ENCODE measurements at regions not wholly inside any gene's neighbourhood (a gene's known extent, or its start where the extent isn't known, plus 50 kb on each side); places are given as distances from the start of the nearest gene placed in this dataset.

DNA sequence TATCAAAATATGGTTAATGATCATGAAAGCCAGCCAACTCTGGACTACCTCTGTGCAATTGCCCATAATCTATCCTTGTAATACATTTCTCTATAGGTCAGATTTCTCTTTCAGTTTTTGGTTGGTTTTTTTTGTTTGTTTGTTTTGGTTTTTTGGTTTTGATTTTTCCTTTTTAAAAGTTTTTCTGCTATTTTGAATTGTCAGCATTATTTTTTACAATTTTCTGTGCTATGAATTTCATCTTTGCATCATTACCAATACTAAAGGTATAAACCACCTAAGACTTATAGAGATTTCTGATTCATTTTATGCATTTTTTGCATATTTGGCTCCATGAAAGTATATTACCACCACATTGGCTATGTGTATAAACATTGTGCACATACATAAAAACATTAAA lies 799.6 kb downstream of the ADGRL2 start:
- no peak for DNase-seq

DNA sequence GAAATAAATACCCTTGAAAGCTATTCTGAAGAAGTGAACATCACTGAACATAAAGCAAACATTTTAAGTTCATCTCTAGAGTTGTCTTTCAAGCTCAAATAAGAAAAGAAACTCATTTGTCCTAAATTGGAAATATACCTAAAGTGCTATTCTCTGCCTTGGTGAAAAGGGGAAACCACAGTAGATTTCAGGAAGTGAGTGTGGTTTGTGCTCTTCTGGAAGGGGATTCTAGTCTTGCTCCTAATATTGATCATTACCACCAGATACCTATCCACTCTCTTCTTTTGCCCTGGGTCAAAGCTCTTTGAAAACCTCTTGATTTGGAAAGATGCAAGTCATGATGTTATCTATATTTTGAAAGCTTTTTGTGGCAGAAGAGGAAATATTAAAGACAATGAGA lies 798.1 kb downstream of the ADGRL2 start:
- DNase-seq: no peak

DNA sequence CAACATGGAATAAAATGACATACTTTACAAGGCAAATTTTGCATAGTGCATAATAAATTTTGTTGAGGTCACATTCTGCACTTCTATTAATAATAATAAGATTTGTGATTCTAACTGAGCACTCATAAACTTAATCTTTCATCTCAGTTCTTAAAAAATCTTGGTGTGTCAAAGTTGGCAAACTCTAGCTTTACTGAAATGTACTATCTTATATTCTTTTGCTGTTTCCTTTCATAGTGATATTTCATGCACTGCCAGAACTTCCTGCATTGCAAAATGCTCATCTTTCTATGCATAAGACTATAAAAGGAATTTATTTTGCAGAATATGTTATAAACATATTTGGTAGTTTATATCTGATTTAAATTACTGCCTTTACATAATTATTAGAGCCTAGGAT lies 797.6 kb downstream of the ADGRL2 start:
- no peak for DNase-seq

DNA sequence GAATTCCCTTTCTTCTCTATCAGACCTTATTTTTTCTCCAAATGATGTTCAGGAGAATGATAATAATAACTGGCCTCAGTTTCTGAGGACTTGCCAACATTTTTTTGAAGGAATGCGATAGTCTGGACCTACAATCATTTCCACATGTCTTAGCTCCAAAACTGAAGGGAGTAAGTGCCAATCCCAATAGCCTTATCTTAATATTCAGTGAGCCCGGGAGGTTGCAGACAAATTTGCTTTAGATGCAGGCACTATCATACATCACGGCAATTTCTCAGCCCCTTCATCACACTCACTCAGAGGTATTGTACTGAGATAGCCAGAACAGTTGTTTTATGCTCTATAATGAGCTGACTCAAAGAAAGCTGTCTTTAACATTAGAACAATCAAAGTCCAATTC lies 796.9 kb downstream of the ADGRL2 start:
- DNase-seq: no peak

DNA sequence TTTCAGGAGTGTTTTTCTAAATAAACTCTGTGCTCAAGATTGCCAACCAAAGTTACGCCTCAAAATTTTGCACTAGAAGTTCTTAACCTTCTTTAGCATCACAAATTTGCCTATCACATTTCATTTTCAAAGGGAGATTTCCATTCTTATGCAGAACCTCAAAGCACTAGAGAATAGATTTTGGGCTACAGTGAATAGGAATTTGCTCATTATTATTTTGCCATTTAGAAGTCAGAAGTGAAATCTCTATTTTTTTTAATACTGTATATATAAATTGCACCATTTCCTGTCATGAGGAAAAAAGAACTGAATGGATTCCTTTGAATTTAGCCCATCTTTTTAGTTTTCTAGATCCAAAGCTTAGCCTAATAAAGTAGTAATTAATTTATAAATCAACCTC lies 796.4 kb downstream of the ADGRL2 start:
- no peak for DNase-seq

DNA sequence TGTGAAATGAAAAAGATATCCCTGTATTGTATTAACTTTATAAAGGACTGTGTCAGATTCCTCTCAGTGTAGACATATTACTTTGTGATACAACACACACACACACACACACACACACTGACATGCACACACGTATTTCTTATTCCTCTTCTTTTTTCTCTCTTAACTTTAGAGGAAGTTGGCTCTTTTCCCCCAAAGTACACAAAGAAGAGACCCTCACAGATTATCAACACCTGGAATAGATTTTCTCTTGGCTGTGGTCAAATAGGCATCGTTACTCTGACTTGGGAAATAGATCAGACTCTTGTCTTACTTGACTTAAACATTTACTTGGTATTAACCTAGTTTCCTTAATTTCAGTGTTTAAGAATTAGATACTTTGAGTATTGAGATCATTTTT lies 792.8 kb downstream of the ADGRL2 start:
- no peak for DNase-seq

DNA sequence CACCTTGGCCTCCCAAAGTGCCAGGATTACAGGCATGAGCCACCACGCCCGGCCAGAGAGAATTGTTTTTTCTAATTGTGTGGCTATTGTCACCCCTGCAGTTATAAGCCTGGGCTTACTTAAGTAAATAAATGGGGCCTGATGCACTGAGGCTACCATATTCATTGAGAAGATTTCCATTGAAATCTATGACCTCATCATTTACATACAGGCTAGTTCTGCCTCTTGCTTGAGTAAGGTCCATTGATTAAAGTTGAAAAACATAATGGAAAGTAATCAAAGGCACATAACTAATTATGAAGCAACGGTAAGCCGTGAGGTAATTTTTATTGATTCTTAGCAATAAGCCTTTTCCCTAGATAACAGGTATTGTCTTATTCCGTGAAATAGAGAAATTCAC lies 788.9 kb downstream of the ADGRL2 start:
- DNase-seq: no peak

DNA sequence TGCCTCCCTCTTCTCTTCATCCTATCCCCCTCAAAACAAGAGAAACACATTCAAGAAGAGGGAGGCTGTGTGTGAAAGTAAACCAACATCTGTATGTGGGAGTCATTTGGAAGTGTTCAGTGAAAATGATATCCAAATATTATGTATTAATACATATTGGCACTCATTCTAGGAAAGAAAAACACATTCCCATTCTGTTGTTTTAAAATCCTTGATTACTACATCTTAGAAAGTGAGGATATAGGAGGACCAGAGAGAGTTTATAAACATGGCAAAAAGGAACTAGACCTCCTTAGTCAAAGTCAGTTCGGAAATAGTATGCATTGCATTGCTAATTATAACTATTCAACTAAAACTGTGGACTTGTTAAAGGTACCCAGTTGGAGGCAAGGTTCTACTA lies 786.6 kb downstream of the ADGRL2 start:
- no peak for DNase-seq

DNA sequence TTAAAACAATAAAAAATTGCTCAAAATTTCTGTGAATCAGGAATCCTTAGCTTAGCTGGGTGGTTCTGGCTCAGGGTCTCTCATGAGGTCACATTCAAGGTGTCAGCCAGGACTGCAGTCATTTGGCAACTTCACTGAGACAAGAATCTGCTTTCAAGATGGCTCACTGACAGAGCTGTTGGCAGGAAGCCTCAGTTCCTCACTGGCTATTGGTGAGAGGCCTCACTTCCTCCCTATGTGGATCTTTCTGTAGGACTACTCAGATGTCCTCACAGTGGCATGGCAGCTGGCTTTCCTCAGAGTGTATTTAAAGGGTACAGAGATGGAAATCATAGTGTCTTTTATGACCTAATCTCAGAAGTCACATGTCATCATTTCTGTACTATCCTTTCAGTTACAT lies 785.7 kb downstream of the ADGRL2 start:
- DNase-seq: peak in 1 of 58 donors; percentile 1

DNA sequence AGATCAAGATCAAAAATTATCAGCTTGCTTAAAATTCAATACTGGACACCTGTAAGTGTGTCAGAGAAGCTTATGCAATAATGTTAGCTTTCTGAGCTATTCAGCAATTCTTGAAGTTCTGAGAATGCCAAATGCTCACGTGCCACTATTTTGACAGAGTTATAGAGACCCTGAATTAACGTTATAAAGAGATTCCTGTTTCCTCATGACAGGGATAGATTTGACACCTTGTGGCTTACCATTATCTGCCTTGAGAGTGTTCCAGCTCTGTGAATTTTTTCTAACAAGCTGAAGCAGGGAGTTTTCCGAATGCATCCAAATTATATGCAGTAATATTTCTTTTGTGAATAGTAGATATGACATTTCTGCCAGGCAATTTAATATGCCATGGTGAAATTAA lies 781.6 kb downstream of the ADGRL2 start:
- DNase-seq: no peak

DNA sequence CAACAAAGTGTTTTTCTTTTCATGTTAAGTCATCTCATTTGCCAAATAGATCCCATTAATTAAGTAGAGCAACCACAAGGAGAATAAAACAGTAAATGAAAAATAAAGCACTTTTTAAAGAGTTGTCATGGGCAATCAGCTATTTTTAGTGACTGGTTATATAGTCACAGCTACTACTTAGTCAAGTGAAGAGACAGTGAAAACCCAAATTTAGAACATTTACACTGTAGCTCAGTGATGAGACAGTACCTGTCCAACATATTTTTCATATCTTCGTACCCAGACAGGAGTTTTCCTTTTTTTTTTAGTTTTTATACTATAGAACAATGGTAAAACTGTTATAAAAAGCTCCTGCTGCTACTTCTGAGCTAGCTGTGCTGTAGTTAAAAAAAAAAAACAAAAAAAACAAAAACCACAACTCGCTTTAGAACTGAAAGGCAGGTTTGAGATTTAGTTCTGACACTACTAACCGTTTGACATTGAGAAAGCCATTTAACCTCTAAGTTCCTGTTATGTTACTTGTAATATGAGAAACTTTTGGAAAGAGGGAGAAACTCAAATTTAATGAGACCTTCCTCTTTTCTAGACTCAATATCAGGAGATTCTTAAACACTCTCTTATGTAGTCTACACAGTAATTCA lies 777.5 kb downstream of the ADGRL2 start:
- DNase-seq: no peak

DNA sequence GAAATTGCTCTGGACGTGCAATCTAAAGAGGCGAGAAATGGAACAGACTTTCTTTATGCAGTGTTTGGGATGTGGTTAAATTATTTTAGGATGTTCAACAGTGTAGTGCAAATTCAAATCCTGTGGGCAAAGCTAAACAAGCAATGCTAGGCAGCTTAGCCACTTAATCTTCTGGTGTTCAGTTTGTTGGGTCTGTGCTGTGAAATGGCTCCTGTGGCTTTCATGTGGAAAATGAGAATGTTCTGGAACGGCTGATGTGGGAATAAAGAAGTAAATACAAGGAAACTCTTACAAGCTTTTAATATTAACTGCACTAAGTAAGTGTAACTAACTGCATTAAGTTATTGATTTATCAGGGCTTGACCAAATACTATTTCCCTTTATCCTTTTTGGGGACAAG lies 766.6 kb downstream of the ADGRL2 start:
- DNase-seq: no peak

DNA sequence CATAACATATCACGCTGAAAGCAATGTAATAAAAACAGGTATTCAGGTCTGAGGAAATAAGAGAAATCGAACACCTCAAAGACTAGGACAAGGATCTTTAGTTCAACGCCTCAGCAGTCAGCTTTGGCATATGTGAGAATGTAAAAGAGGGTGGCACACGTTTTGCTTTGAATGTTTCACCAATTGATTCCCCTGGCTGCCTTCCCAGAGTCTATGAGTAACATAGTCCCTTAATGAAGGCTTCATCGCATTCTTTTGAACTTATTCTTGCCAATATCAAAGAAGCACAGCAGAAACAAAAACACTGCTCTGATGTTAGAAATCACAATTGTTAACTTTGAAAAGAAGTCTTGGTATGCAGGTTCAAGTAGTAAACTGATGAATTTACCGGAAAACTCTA lies 764.8 kb downstream of the ADGRL2 start:
- DNase-seq: peak in 5 of 58 donors; percentile 1 to 13 (median 3)

DNA sequence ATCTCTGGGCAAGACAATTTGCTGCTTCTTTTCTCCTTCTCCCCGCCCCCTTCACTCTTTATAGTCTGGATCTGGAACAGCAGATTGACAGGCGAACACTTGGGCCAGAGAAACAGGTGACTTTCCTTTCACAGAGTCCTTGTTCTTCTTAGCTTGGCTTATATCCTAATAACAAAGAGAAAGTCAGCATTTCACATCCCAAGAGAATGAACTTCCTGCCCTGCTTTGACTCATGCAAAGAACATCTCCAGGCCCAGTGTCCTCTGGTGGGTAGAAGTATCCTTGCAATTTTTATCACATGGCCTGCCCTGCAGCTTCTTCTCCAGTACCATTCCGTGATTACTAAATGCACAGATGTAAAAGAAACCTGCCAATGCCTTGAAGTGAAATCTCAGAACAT lies 764.4 kb downstream of the ADGRL2 start:
- DNase-seq: peak in 1 of 58 donors; percentile 1

DNA sequence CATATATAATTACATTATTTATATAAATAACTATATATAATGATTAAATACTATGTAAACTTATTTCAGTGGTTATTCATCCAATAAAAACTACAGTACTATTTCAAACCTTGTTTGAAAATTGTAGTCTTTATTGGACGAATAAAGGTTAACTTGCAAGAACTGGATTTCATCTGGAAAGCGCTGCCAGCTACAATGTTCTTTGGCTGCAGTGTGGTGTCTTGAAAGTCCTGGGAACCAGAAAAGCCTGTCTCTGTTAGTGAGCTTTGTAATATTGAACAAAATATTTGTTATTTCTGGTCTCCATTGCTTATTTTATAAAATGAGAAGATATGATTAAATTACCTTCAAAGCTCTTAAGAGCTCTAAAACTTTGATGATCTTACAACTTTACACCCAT lies 763.6 kb downstream of the ADGRL2 start:
- no peak for DNase-seq

DNA sequence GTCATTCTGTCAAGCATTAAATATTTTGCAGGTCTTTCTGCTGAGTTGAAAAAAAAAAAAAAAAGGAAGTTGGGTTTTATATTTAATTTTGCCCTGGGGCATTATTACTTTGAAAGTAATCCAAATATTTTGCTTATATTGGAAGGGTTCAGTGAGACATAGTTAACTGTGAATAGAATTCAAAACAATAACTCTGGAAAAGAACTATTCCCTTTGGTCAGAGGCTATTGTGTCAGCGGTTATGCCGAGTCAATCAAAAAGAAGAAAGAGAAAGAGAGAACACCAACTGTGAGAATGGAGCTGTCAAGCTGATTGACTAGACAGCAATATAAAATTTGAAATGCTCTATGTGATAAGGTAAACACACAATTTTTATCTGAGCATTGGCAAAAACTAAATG lies 761.7 kb downstream of the ADGRL2 start:
- no peak for DNase-seq

DNA sequence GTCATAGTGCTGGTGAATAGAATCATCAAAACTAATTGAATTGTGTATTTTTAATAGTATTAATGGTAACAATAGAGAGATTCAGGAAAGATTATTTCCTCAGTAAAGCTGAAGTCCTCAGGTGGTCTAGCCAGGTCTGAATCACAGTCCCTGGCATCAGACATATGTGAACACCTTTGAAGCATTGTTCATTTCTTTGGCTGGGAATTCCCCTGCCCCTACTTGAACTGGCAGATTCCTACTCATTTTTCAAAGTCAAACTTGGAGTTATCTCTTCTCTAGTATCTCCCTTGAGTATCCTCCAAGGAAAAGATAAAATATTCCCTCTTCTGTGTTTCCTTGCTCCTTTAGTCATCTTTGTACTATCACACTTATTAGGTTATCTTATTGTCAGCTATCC lies 759.8 kb downstream of the ADGRL2 start:
- DNase-seq: no peak

DNA sequence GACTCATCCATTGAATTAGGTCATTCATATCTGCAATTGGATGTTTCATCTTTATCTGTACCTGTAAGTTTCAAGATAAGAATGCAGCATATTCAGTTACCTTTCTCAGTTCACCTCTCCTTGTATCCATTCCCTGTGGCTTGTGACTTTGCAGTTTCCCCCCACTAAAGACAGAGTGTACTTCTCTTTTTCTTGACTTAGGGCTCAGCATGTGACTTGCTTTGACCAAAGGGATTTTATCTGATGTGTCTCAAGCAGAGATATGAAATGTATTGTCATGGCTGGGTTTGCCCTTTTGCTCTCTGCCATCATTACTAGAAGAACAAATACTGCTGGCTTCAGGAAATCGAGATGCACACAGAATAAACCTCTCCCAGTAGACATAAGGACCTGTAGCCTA lies 754.8 kb downstream of the ADGRL2 start:
- no peak for DNase-seq

DNA sequence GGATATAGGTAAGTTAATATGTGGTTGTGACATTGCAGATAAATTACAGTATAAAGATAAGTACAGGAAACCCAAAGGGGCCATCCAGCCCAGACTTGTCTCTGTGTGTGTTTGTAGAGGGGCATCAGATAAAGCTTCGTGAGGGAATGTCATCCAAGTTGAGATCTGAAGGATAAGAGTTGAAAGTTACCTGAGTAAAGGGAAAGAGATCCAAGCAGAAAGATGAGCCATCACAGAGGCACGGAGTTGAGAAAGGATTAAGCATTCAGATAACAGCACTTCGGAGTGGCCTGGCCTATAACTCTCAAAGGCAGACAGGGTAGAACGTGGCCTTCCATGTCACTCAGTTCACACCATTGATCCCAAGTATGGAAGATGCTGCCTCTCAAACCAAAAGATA lies 749.1 kb downstream of the ADGRL2 start:
- DNase-seq: no peak

DNA sequence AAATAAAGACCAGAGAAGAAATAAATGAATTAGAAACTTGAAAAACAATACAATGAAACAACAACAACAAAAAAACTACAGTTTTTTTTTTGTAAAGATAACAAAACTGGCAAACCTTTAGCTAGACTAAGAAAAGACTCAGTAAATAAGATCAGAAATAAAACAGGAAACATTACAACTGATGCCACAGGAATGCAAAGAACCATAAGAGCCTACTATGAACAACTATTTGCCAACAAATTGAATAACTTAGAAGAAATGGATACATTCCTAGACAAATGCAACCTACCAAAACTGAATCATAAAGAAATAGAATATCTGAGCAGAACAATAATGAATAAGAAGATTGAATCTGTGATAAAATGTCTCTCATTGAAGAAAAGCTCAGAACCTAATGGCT lies 742.0 kb downstream of the ADGRL2 start:
- DNase-seq: no peak

DNA sequence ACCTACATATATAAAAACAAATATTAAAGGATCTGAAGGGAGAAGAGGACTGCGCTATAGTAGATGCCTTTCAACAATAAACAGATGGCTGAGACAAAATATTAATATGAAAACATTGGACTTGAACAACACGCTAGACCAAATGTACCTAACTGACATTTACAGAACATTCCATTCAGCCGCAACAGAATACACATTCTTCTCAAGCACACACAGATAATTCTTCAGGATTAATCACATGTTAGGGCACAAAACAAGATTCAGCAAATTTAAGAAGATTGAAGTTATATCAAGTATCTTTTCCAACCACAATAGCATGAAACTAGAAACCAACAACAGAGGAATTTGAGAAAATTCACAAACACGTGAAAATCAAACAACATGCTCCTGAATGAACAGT lies 741.4 kb downstream of the ADGRL2 start:
- no peak for DNase-seq

DNA sequence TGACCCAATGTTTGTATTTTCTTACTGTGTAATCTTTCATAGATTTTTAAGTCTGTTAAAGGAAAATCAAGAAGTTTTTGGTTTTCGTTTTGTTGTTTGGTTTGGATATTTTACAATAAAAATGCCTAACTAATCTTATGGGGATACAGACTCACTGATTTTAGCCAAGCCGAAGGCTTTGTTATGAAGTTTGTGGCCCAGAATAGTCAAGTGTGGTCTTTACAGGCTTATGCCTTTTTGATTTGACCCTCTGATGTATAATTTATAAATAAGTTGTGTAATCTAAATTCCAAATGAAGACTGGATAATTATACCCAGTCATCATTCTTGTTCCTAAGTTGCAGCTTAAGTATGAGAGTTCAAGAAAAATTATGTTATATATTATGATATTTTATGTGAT lies 739.3 kb downstream of the ADGRL2 start:
- DNase-seq: no peak

DNA sequence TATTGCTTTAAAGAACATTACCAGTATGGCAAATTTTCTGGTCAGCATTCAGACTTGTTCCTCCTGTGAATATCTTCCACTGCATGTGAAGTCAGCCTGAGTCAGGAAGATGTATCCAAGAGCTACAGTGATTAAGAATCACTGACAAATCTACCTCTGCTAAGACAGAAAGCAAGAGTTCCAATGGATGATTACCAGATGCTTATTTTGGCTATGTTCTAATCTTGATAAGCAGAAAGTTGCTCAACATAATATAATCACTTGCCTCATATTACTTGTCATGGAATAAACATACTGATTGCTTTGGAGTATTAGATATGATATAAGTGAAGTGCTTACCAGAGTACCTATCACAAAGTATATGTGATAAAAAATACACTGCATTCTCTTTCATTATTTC lies 738.1 kb downstream of the ADGRL2 start:
- DNase-seq: no peak

DNA sequence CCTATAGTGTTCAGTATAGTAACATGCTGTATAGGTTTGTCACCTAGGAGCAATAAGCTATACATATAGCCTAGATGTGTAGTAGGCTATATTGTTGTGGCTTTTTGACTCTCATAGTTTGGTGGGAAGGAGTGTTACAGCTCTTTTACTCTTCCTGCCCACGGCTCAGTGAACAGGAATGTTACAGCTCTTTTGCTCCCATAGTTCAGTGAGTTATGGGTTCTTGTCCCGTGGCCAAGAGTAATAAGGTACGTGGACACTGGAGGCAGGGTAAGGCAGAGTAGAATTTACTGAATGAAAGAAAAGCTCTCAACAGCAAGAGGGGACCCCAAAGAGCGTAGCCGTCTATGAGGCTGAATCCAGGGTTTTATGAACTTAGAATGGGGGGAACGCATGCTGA lies 734.3 kb downstream of the ADGRL2 start:
- DNase-seq: no peak
